MCF 10A (cell line): ENCODE measurements at regions not wholly inside any gene's neighbourhood (a gene's known extent, or its start where the extent isn't known, plus 50 kb on each side); places are given as distances from the start of the nearest gene placed in this dataset.

Source experiments
- BruUV-seq: library from RNA; stranded (reverse); fragments of 400-500 nt; replicated peaks from 2 replicates; lab custom pipeline; 2021; lab: Mats Ljungman, UMichigan
- CTCF ChIA-PET: fragments of 300-600 bp; sonication (Branson Sonifier 250); formaldehyde crosslinking; extraction: SDS; loops from one replicate; lab custom pipeline; 2021; ENCODE audit warnings: antibody characterized with exemption, inconsistent platforms; lab: Yijun Ruan, JAX
- POLR2A ChIA-PET: fragments of 300-600, 350-650 bp; sonication (Branson Sonifier 250); formaldehyde crosslinking; extraction: SDS; loops from one replicate; lab custom pipeline; 2020; ENCODE audit warnings: antibody characterized with exemption, inconsistent platforms; lab: Yijun Ruan, JAX
- DNase-seq: peaks from one replicate; pipeline ENCODE4 v3.0.0-alpha.2; 2018; ENCODE audit not compliant: unreplicated experiment
- H3K27ac Mint-ChIP-seq: one replicate; pipeline ENCODE4 v1.8.0; 2022; ENCODE audit warnings: mild to moderate bottlenecking, low read depth, mixed read lengths; ENCODE audit not compliant: unreplicated experiment
- H3K27me3 Mint-ChIP-seq: one replicate; pipeline ENCODE4 v1.8.0; 2022; ENCODE audit warnings: mixed read lengths; ENCODE audit not compliant: insufficient read depth, unreplicated experiment
- H3K36me3 Mint-ChIP-seq: one replicate; pipeline ENCODE4 v1.8.0; 2022; ENCODE audit warnings: mild to moderate bottlenecking, moderate library complexity, mixed read lengths; ENCODE audit not compliant: insufficient read depth, unreplicated experiment
- H3K4me1 Mint-ChIP-seq: one replicate; pipeline ENCODE4 v1.8.0; 2022; ENCODE audit warnings: mixed read lengths; ENCODE audit not compliant: insufficient read depth, unreplicated experiment
- H3K4me3 Mint-ChIP-seq: one replicate; pipeline ENCODE4 v1.8.0; 2022; ENCODE audit warnings: mild to moderate bottlenecking, moderate library complexity, mixed read lengths; ENCODE audit not compliant: unreplicated experiment
- H3K9me3 Mint-ChIP-seq: one replicate; pipeline ENCODE4 v1.8.0; 2022; ENCODE audit warnings: mixed read lengths; ENCODE audit not compliant: unreplicated experiment
- intact Hi-C: fragments of 100-400 bp; cut with micrococcal nuclease; formaldehyde crosslinking; loops from 2 replicates; pipeline ENCODE4 v1.14.1; 2022
- TF ChIP-seq, protein P1 (sequence below): fragments of 200-600 bp; IDR thresholded peaks from one replicate; pipeline ENCODE4 v1.8.0; 2022; ENCODE audit warnings: antibody characterized with exemption, mild to moderate bottlenecking; ENCODE audit not compliant: unreplicated experiment

DNA sequence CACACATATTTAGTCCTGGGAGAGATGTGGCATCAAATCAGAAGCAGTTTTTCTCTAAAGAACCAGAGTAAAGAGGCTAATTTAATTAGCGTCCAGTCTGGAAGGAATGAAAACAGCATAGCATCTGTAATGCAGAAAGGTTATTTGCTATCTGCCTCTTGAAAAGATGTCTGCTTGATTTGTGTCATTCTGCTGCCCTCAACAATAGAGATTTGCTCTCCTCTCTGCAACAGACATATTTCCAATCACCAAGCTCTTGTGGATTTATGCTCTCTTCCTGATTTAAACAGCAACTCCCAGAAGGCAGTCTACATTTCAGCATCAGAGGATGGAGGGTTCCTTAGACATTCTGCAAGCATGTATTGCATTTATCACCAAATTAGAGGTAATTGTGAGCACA, 53.5 kb upstream of the AKAP12 start:
- H3K36me3 Mint-ChIP-seq = no peaks in the 10 kb centered on the region
- H3K4me1 Mint-ChIP-seq = no peaks in the 10 kb centered on the region
- H3K27me3 Mint-ChIP-seq = no peaks in the 10 kb centered on the region
- CTCF ChIA-PET = no interaction called here
- TF ChIP-seq, protein P1, sequence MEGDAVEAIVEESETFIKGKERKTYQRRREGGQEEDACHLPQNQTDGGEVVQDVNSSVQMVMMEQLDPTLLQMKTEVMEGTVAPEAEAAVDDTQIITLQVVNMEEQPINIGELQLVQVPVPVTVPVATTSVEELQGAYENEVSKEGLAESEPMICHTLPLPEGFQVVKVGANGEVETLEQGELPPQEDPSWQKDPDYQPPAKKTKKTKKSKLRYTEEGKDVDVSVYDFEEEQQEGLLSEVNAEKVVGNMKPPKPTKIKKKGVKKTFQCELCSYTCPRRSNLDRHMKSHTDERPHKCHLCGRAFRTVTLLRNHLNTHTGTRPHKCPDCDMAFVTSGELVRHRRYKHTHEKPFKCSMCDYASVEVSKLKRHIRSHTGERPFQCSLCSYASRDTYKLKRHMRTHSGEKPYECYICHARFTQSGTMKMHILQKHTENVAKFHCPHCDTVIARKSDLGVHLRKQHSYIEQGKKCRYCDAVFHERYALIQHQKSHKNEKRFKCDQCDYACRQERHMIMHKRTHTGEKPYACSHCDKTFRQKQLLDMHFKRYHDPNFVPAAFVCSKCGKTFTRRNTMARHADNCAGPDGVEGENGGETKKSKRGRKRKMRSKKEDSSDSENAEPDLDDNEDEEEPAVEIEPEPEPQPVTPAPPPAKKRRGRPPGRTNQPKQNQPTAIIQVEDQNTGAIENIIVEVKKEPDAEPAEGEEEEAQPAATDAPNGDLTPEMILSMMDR = no peak
- no TSS peak for BruUV-seq
- POLR2A ChIA-PET = no interaction called here
- intact Hi-C loops = no loop called here
- no peak overlapping the region for H3K4me3 Mint-ChIP-seq
- DNase-seq = no peak
- no peak overlapping the region for H3K27ac Mint-ChIP-seq
- H3K9me3 Mint-ChIP-seq = no peaks in the 10 kb centered on the region

DNA sequence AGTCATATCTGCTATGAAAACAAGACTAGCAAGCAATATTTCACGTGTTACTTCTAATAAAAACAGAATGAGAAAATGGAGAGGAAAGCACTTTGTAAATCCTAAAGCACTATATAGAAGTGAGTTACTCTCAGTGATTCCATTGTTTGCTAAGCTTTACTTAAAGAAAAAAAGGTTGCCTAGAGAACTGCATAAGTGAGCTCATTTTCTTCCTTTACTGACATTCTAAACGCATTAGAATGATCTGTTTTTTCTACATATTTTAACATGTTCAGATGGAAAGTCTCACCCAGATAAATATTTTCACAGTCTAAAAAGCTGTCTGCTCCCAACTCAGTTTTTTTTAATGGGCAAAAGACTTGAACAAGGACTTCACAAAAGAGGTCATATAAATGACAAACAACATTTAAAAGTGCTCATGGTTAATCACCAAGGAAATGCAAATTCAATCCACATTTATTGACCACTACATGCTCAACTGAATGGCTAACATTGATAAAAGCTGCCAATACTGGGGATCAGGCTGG, 52.9 kb upstream of the AKAP12 start:
- ChIA-PET CTCF (no interaction called here), POLR2A (no interaction called here)
- H3K4me1 Mint-ChIP-seq = no peaks in the 10 kb centered on the region
- TF ChIP-seq, protein P1 = no peak
- H3K9me3 Mint-ChIP-seq = no peaks in the 10 kb centered on the region
- no peak for DNase-seq
- intact Hi-C loops = no loop called here
- no peaks in the 10 kb centered on the region for H3K36me3 Mint-ChIP-seq
- no TSS peak for BruUV-seq
- H3K27ac Mint-ChIP-seq = no peak overlapping the region
- no peak overlapping the region for H3K4me3 Mint-ChIP-seq
- H3K27me3 Mint-ChIP-seq = no peaks in the 10 kb centered on the region
